C4-2B (cell line): ENCODE measurements at regions not wholly inside any gene's neighbourhood (a gene's known extent, or its start where the extent isn't known, plus 50 kb on each side); places are given as distances from the start of the nearest gene placed in this dataset.

Source experiments
- CTCF ChIP-seq: fragments of 450-650 bp; conservative IDR thresholded peaks from 2 replicates; pipeline ENCODE4 v1.5.1; 2017; ENCODE audit warnings: mild to moderate bottlenecking
- ZFX ChIP-seq: fragments of 450-650 bp; IDR thresholded peaks from 2 replicates; pipeline ENCODE4 v1.6.1; 2017

- TF ChIP-seq CTCF (no peak), ZFX (no peak)
Observed at GRCh38 chrX:5449323-5449722, 779.3 kb downstream of the NLGN4X start.
